A549 (cell line): ENCODE measurements at regions not wholly inside any gene's neighbourhood (a gene's known extent, or its start where the extent isn't known, plus 50 kb on each side); places are given as distances from the start of the nearest gene placed in this dataset.

Experiments used
- ATAC-seq, 2 experiments: fragments of 200-7000 bp in 1 of 2; fragments of >200 bp in 1 of 2; cut with Nextera tagmentation in 1 of 2; cut with Tn5 transposase in 1 of 2; 3 replicates each; pipeline versions ENCODE4 v1.8.0 to v1.9.1; 2018 to 2020; ENCODE audit warnings: mild to moderate bottlenecking in 1 of 2, moderate library complexity in 1 of 2
- CTCF ChIA-PET: fragments of 300-600 bp; sonication (Branson Sonifier 250); formaldehyde crosslinking; extraction: SDS; loops from one replicate; lab custom pipeline; 2021; ENCODE audit warnings: antibody characterized with exemption, inconsistent platforms; lab: Yijun Ruan, JAX
- POLR2A ChIA-PET: fragments of 350-600 bp; formaldehyde crosslinking; extraction: SDS; loops from one replicate; lab custom pipeline; 2021; ENCODE audit warnings: antibody characterized with exemption, inconsistent platforms; lab: Yijun Ruan, JAX
- DNase-seq, 2 experiments: peaks; one replicate each; pipeline versions ENCODE4 v3.0.0 to v3.0.0-alpha.2; 2011 to 2016; ENCODE audit warnings: low read depth in 1 of 2, low spot score in 1 of 2
- FAIRE-seq: peaks from 2 replicates; lab custom pipeline; 2011; peaks lifted over from hg19 to GRCh38; lab: Jason Lieb, UNC
- H3K27ac ChIP-seq, 2 experiments: fragments of >200 bp; sonication (Bioruptor Twin); formaldehyde crosslinking; 3 replicates each; pipeline ENCODE4 v1.5.1; 2016 to 2017
- H3K4me1 ChIP-seq: fragments of >200 bp; sonication (Bioruptor Twin); formaldehyde crosslinking; 3 replicates; pipeline ENCODE4 v1.6.1; 2016
- H3K4me2 ChIP-seq: fragments of >200 bp; sonication (Bioruptor Twin); formaldehyde crosslinking; 3 replicates; pipeline ENCODE4 v1.6.1; 2016
- H3K4me3 ChIP-seq: fragments of >200 bp; sonication (Bioruptor Twin); formaldehyde crosslinking; 3 replicates; pipeline ENCODE4 v1.5.1; 2016
- H3K9me3 ChIP-seq: fragments of >200 bp; sonication (Bioruptor Twin); formaldehyde crosslinking; 3 replicates; pipeline ENCODE4 v1.6.1; 2016
- ATOH8 ChIP-seq: fragments of 250-450 bp; sonication (Bioruptor Pico); IDR thresholded peaks from 2 replicates; pipeline ENCODE4 v1.5.0; 2020; ENCODE audit warnings: low read depth, mild to moderate bottlenecking, moderate library complexity
- CEBPB ChIP-seq, 2 experiments: fragments of >200 bp in 1 of 2; sonication (Bioruptor Twin) in 1 of 2; formaldehyde crosslinking in 1 of 2; IDR thresholded peaks; 2 replicates each; pipeline ENCODE4 v1.6.1; 2012 to 2016
- CHD2 ChIP-seq: fragments of 150-350 bp; IDR thresholded peaks from 2 replicates; pipeline ENCODE4 v1.6.1; 2014; ENCODE audit warnings: low read length; ENCODE audit not compliant: partially characterized antibody
- CTCF ChIP-seq: fragments of >200 bp; sonication (Bioruptor Twin); formaldehyde crosslinking; IDR thresholded peaks from 3 replicates; pipeline ENCODE4 v1.5.1; 2016
- EHMT2 ChIP-seq: fragments of 200-600 bp; sonication (generic); IDR thresholded peaks from 2 replicates; pipeline ENCODE4 v1.6.1; 2016; ENCODE audit warnings: antibody characterized with exemption, low read depth, mild to moderate bottlenecking, moderate library complexity
- ELK1 ChIP-seq: fragments of 150-350 bp; IDR thresholded peaks from 2 replicates; pipeline ENCODE4 v1.6.1; 2014; ENCODE audit warnings: low read depth, mild to moderate bottlenecking, low read length
- FOXS1 ChIP-seq: fragments of 250-450 bp; sonication (Bioruptor Pico); IDR thresholded peaks from 2 replicates; pipeline ENCODE4 v1.5.0; 2020; ENCODE audit warnings: mild to moderate bottlenecking, moderate library complexity
- GATA3 ChIP-seq: IDR thresholded peaks from 2 replicates; pipeline ENCODE4 v1.6.1; 2012; ENCODE audit warnings: borderline replicate concordance
- HDAC2 ChIP-seq: fragments of 200-600 bp; sonication (generic); IDR thresholded peaks from 2 replicates; pipeline ENCODE4 v1.6.1; 2016
- HES2 ChIP-seq: fragments of >200 bp; sonication (Bioruptor Twin); formaldehyde crosslinking; IDR thresholded peaks from 2 replicates; pipeline ENCODE4 v1.6.1; 2016
- HEYL ChIP-seq: fragments of 250-450 bp; sonication (Bioruptor Pico); IDR thresholded peaks from 2 replicates; pipeline ENCODE4 v1.8.0; 2021; ENCODE audit warnings: mild to moderate bottlenecking, moderate library complexity
- HMGXB4 ChIP-seq: fragments of 250-450 bp; sonication (Bioruptor Pico); IDR thresholded peaks from 2 replicates; pipeline ENCODE4 v1.5.0; 2021; ENCODE audit warnings: mild to moderate bottlenecking, moderate library complexity, borderline replicate concordance
- HOXB13 ChIP-seq: fragments of 250-450 bp; sonication (Bioruptor Pico); IDR thresholded peaks from 2 replicates; pipeline ENCODE4 v1.5.0; 2020; ENCODE audit warnings: low read depth, mild to moderate bottlenecking, moderate library complexity
- KDM1A ChIP-seq: fragments of 200-600 bp; sonication (generic); IDR thresholded peaks from 2 replicates; pipeline ENCODE4 v1.6.1; 2016; ENCODE audit warnings: low read depth, mild to moderate bottlenecking
- MAFK ChIP-seq: fragments of 450-650 bp; IDR thresholded peaks from 2 replicates; pipeline ENCODE4 v1.6.1; 2014; ENCODE audit not compliant: partially characterized antibody
- MAZ ChIP-seq: fragments of 150-350 bp; IDR thresholded peaks from 2 replicates; pipeline ENCODE4 v1.6.1; 2014; ENCODE audit warnings: antibody characterized with exemption, low read depth, low read length, borderline replicate concordance
- POLR2A ChIP-seq: IDR thresholded peaks from 2 replicates; pipeline ENCODE4 v1.6.1; 2012; ENCODE audit warnings: mild to moderate bottlenecking, low read length
- RAD21 ChIP-seq, 2 experiments: fragments of >200 bp in 1 of 2; sonication (Bioruptor Twin) in 1 of 2; formaldehyde crosslinking in 1 of 2; IDR thresholded peaks in 1 of 2; conservative IDR thresholded peaks in 1 of 2; 2 replicates in 1 of 2; 3 replicates in 1 of 2; pipeline ENCODE4 v1.6.1; 2012 to 2018; ENCODE audit warnings: inconsistent platforms in 1 of 2
- RCOR1 ChIP-seq: fragments of 150-350 bp; IDR thresholded peaks from 2 replicates; pipeline ENCODE4 v1.6.1; 2014; ENCODE audit warnings: antibody characterized with exemption, low read length, low read depth
- RFX5 ChIP-seq: fragments of 450-650 bp; IDR thresholded peaks from 2 replicates; pipeline ENCODE4 v1.7.1; 2014; ENCODE audit warnings: antibody characterized with exemption, mild to moderate bottlenecking, moderate library complexity
- RNF2 ChIP-seq: fragments of 200-600 bp; sonication (generic); IDR thresholded peaks from 2 replicates; pipeline ENCODE4 v1.6.1; 2016; ENCODE audit warnings: low read depth, mild to moderate bottlenecking, antibody characterized with exemption, moderate library complexity, borderline replicate concordance
- SMC3 ChIP-seq: fragments of >200 bp; sonication (Bioruptor Twin); formaldehyde crosslinking; IDR thresholded peaks from 3 replicates; pipeline ENCODE4 v1.6.1; 2018; ENCODE audit warnings: inconsistent platforms
- TFCP2L1 ChIP-seq: fragments of 250-450 bp; sonication (Bioruptor Pico); IDR thresholded peaks from 2 replicates; pipeline ENCODE4 v1.5.0; 2021; ENCODE audit warnings: mild to moderate bottlenecking
- ZFP36 ChIP-seq: fragments of 450-650 bp; IDR thresholded peaks from 2 replicates; pipeline ENCODE4 v1.6.1; 2014; ENCODE audit warnings: borderline replicate concordance; ENCODE audit not compliant: partially characterized antibody
- WGBS: methylation state at CpG from one replicate; pipeline ENCODE4 v1.1.6; 2017; ENCODE audit errors: missing lambda C conversion rate; 5-methylcytosine and 5-hydroxymethylcytosine counted together

GRCh38 chr18:67682516-67682915, 166.0 kb upstream of the DSEL start:
- ATAC-seq: no peak
- Histone ChIP-seq H3K27ac (no peak overlapping the region), H3K4me2 (no peak overlapping the region), H3K4me1 (no peaks in the 10 kb centered on the region), H3K4me3 (no peak overlapping the region), H3K9me3 (no peaks in the 10 kb centered on the region)
- TF ChIP-seq TFCP2L1 (CRISPR knock-in tag): no peak
- TF ChIP-seq ELK1: no peak
- no peak for TF ChIP-seq CTCF
- no peak for TF ChIP-seq CHD2
- no peak for DNase-seq
- CTCF ChIA-PET: no interaction called here
- whole genome bisulfite sequencing: 40% methylated on average over 1 of the region's 1 CpG
- FAIRE-seq: no peak
- POLR2A ChIA-PET: no interaction called here

GRCh38 chr18:67677489-67677888, 161.0 kb upstream of the DSEL start:
- CTCF ChIA-PET: no interaction called here
- Histone ChIP-seq H3K27ac (no peak overlapping the region), H3K4me3 (no peak overlapping the region), H3K4me1 (no peaks in the 10 kb centered on the region), H3K9me3 (no peaks in the 10 kb centered on the region)
- 7% methylated on average over 3 of the region's 3 CpGs for WGBS
- TF ChIP-seq CHD2: no peak
- no peak for TF ChIP-seq EHMT2
- TF ChIP-seq HOXB13 (CRISPR knock-in tag): no peak
- TF ChIP-seq HMGXB4 (CRISPR knock-in tag): no peak
- TF ChIP-seq CEBPB (IDR thresholded peaks at IDR 0.05): no peak
- TF ChIP-seq RAD21 (conservative IDR thresholded peaks at IDR 0.05 in 1 of 2, IDR thresholded peaks at IDR 0.05 in 1 of 2): no peak
- TF ChIP-seq, all 56 proteins: peak for 0
- POLR2A ChIA-PET: no interaction called here
- ATAC-seq (no peak), DNase-seq (no peak), FAIRE-seq (no peak)
- no peak overlapping the region for H3K4me2 ChIP-seq

- H3K27ac ChIP-seq: no peak overlapping the region
- CTCF ChIA-PET: no interaction called here
- H3K9me3 ChIP-seq: no peaks in the 10 kb centered on the region
- POLR2A ChIA-PET: no interaction called here
- no peak overlapping the region for H3K4me2 ChIP-seq
- no peak overlapping the region for H3K4me3 ChIP-seq
- no peaks in the 10 kb centered on the region for H3K4me1 ChIP-seq
- TF ChIP-seq KDM1A (no peak), ATOH8 (no peak), RNF2 (no peak), POLR2A (no peak), SMC3 (no peak), HES2 (no peak), RFX5 (no peak), MAZ (no peak), MAFK (no peak), HDAC2 (no peak), RCOR1 (no peak), FOXS1 (CRISPR knock-in tag) (no peak), ZFP36 (no peak), GATA3 (no peak), HEYL (CRISPR knock-in tag) (no peak)
- 26% methylated on average over 5 of the region's 5 CpGs for WGBS
- FAIRE-seq (no peak), DNase-seq (no peak), ATAC-seq (no peak)
Measured at GRCh38 chr18:67672716-67673115, 156.2 kb upstream of the DSEL start.
